GM12872 (cell line): ENCODE measurements at regions not wholly inside any gene's neighbourhood (a gene's known extent, or its start where the extent isn't known, plus 50 kb on each side); places are given as distances from the start of the nearest gene placed in this dataset.

Experiments used
- TF ChIP-seq, protein P1 (sequence below): IDR thresholded peaks from 3 replicates; pipeline ENCODE4 v1.5.1; 2011; ENCODE audit warnings: low read depth, mild to moderate bottlenecking, low read length, moderate library complexity; ENCODE audit not compliant: insufficient read depth

DNA sequence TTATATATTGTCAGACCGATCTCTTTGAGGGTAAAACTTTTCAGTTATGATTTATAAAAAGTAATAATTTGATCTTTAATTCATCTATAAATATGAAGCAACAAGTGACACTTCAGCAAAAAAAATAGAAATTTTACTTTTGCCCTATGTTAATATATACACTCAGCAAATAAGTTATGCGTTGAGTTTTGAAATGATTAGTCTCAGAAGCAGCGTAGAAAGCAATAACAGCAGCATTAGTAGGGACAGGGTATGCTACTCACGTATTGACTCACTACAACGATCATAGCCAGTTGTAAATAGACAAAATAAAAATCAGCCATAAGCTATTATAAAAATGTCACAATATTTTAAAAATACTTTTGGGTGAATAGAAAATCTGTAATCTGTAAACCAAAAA lies 1229.2 kb downstream of the ADGRL3 start:
- TF ChIP-seq, protein P1, sequence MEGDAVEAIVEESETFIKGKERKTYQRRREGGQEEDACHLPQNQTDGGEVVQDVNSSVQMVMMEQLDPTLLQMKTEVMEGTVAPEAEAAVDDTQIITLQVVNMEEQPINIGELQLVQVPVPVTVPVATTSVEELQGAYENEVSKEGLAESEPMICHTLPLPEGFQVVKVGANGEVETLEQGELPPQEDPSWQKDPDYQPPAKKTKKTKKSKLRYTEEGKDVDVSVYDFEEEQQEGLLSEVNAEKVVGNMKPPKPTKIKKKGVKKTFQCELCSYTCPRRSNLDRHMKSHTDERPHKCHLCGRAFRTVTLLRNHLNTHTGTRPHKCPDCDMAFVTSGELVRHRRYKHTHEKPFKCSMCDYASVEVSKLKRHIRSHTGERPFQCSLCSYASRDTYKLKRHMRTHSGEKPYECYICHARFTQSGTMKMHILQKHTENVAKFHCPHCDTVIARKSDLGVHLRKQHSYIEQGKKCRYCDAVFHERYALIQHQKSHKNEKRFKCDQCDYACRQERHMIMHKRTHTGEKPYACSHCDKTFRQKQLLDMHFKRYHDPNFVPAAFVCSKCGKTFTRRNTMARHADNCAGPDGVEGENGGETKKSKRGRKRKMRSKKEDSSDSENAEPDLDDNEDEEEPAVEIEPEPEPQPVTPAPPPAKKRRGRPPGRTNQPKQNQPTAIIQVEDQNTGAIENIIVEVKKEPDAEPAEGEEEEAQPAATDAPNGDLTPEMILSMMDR, result no peak

DNA sequence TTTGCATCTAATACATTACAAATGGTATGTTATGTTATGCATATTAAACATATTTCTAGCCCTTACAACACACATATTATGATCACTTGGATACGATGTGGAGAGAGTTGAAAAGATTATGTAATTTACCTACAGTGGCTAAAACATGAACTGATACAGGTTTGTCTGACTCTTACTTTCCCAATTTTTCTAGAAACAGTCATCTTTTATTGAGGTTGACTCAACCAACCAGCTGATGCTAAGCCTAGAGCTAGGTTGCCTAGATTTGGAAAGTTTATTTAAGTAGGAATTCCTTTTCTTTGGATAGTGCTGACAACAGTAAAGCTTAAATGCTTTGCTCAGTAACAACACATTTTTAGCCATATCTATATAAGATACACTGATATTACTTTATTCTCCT lies 1215.1 kb downstream of the ADGRL3 start:
- TF ChIP-seq, protein P1, result no peak

DNA sequence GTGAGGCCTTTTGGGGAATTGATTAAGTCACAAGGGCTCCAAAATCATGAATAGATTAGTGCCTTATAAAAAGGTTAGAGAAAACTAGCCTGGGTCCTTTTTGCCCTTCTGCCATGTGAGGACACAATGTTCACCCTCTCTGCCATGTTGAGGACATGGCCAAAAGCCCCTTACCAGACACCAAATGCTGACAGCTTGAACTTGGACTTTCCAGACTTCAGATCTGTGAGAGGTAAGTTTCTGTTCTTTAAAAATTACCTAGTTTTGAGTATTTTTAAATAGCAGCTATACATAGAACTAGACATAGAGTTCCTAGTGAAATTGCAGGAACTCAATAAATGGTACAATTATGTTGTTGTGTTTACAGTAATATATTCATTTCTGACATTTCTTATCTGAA lies 1214.4 kb downstream of the ADGRL3 start:
- TF ChIP-seq, protein P1, result no peak

DNA sequence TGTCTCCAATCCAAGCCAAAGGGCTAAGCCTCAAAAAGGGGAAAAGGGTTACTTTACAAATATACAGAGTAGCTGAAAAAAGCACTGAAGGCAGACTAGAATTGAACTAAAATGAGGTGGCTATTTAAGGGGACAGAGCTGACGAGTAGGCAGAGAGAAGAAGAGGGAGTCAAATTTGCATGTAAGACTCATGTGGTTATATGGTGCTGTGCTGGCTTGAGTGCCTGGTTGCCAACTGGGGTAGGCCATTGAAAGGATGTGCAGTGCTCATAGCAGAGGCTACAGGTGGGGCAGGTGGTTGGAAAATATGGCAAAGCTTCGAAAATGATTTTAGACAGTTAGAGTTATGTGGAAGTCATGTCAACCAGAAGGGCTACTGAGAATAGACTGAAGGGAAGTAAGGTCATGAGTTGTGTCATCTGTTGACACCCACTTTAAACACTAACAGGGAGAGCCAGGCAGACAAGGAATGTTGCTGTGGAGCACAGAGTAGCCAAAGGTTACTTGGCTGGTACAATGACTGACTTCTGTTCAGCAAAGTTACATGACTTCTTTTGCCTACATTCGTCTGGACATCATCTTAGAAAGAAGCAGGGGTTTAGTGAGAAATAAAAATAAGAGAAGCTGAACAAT lies 1210.4 kb downstream of the ADGRL3 start:
- TF ChIP-seq, protein P1, result no peak

DNA sequence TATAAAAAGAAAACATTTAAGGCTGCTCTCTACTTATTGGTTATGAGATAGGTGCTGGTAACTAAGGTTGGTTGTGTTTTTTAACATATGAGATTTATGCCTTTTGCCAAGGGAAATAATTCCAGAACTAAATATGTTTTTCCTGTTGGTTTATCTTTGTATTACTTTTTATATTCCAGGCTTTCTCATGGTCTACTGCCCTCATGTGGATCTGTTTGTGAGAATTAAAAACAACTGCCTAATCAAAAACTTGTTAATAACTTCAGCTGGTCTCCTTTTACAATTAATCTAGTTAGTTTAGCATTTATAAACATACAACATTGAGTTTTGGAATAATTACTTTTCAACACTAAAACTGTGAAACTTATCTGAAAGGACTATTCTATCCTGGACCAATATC lies 1208.3 kb downstream of the ADGRL3 start:
- TF ChIP-seq, protein P1, result no peak

DNA sequence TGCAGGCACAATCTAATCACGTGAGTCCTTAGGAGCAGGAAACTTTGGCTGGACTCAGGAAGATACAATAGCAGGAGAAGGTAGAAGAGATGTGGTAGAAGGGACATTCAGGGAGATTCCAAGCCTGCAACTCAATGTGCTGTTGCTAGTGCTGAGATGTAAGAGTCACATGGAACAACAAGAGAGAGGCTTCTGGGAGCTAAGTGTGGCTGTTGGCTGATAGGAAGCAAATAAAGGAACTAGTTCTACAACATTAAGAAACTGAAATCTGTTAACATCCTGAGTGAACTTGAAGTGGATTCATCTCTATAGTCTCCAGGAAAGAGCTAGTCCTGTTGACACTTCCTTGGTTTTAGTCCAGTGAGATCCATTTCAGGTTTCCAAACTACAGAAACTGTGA lies 1207.4 kb downstream of the ADGRL3 start:
- TF ChIP-seq, protein P1, result no peak

DNA sequence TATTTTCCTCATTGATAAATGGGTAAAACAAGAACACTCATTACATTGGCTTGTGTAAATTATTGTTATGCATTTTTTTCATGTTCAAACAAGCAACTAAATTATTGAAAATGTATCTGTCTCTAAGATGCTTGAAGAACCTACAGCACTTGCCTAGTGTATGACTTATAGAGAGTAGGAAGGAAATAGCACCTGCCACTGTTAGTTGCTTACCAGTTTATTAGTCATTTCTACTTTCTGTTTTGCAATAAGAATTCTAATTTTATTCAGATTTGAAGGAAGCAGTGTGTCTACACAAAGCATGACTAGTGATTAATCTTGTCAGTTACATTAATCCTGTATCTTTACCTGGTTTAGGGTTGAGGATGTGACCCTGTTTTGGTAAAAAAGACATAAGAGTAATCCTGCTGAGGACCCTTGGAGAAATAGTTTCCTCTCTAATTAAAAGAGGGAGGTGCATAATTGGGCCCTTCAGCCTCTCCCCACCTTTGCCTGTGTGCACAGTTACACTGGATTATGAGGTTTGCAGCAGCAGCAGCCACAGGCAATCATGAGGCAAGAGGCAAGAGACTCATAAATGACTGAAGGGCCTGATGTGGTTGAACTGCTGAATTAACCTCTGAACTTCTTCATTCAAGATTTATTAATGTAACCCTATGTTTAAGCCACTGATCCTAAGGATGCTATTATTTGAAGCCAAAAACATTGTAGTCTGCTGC lies 1202.1 kb downstream of the ADGRL3 start:
- TF ChIP-seq, protein P1, result no peak
